Right kidney (tissue), 1 donor: ENCODE measurements at regions not wholly inside any gene's neighbourhood (a gene's known extent, or its start where the extent isn't known, plus 50 kb on each side); places are given as distances from the start of the nearest gene placed in this dataset.

ENCODE experiments used
- DNase-seq: peaks from one replicate; pipeline ENCODE4 v3.0.0-alpha.2; 2016

DNA sequence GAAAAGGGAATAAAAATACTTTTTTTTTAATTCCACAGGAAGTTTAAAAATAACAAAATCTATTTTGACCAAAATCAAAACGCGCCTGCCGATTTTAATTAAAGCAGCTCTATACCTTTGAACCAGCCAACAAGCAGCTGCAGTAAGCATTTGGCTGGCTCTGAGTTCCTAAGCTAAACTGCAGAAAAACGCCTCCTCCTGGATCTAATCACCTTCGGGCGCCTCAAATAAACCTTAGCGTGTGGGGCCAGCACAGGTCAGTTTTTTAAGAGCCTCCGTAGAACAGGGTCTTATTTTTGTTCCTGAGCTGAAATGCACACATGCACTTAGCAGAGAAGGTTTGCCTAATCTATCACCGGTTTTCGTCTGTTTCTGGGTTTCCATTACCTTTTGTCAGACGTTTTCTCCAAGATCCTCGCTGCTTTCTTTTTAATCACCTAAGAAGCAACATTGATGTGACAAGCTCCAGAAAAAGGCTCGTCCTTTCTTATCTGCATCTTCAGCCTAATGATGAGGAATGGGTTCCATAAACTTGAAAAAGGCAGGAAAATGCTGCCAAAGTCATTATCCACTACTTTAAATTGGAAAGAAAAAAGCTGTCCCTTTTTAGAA, 64.7 kb upstream of the HNRNPA3 start:
- peak; percentile 49 for DNase-seq

DNA sequence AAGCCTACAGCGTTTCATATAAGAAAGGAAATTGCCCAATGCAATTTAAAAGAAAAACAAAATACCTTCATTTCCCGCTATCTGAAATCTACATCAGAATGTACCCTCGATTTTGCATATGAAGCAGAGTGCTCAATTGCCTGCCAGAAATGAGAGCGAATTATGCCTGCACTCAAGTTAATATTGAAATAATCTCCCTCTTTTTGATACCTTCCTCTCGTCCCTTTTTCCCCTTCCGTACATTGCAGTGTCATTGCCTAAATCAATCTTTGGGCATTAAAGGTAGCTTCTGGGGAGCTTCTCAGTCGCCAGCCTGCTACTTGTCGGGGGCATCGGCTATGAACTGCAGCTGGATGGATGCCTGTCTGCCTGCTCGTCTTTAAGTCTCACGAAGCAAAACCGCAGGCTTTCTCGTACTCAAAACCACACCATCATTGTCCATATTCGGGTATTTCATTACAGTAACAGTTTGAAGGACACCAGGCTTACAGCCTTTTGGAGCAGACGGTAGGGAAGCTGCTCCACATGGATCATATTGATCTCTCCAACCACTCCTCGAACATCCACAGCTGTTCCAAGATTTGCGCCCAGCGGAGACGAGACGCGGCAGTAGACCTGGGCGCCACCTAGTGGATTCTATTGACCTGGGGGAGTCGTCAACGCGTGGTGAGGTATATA, 64.0 kb upstream of the HNRNPA3 start:
- peak; percentile 92 for DNase-seq

DNA sequence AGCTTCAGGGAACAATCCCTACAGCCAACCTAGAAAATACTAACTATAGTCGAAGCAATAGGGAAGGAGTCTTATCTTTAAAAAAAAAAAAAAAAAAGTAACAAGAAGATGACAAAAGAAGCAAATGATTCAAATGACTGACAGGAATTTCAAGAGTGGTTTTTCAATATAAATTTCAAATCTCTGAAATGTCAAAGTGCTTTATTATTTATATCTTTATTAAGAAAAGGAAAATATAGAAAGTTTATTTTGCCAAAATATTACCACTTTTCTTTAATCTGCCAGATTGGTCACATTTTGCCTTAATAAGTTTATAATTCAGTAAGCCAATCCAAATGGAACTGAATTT, 63.5 kb upstream of the HNRNPA3 start:
- DNase-seq: no peak

DNA sequence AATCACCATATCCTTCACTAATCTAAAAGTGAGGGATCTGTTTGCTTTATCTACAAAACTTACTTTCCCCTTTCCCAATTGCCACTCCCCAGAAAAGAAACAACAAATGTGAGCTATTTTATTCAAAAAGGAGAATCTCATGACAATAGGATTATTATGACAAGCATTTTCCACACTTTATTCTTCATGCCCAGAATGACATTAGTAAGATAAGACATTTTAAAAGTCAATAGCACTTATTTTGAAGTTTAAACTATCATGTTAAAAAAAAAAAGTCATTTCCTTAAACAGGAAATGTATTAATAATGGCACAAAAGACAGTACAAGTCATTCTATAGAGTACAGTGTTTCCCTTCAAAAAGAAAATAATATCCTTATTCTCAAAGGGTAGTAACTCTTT, 58.8 kb upstream of the HNRNPA3 start:
- no peak for DNase-seq

GRCh38 chr2:177154809-177155208, 57.8 kb upstream of the HNRNPA3 start:
- DNase-seq: no peak

- no peak for DNase-seq
Observed at GRCh38 chr2:177155631-177156030, 57.0 kb upstream of the HNRNPA3 start.

DNA sequence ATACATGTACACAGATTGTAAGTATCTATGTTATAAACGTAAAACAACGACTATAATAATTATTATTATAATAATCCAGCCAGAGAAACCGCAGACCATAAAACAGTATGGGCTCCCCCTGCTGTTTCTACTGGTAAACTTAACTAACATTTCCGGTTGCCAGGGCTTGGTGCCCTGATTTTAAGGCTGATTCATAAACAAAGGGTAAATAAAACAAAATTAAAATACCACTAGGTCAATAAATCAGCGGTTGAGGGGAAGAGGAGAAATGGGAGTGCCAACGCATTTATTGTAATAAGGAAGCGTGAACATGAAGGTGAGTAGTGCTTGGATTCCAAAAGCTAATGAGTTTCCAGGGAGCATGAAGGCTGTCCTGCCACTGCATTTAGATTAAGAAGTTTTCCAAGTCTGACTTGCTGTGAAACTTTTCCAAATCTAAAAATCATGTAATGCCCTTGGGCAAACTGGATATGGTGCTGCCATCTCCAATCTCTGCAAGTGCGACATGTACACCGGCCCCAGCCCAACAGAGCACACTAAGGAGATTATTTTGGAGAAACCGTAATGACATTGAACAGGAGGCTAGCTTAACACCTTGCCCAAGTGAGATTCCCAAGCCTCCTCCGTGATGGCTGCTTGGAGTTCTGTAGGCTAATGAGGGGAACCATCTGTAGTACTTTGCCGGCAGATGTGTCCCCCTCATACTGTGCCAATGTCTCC, 50.7 kb upstream of the HNRNPA3 start:
- no peak for DNase-seq
